Eye (tissue), 1 donor: ENCODE measurements at regions not wholly inside any gene's neighbourhood (a gene's known extent, or its start where the extent isn't known, plus 50 kb on each side); places are given as distances from the start of the nearest gene placed in this dataset.

Source experiments
- DNase-seq: peaks from one replicate; pipeline ENCODE4 v3.0.0-alpha.2; 2015

DNA sequence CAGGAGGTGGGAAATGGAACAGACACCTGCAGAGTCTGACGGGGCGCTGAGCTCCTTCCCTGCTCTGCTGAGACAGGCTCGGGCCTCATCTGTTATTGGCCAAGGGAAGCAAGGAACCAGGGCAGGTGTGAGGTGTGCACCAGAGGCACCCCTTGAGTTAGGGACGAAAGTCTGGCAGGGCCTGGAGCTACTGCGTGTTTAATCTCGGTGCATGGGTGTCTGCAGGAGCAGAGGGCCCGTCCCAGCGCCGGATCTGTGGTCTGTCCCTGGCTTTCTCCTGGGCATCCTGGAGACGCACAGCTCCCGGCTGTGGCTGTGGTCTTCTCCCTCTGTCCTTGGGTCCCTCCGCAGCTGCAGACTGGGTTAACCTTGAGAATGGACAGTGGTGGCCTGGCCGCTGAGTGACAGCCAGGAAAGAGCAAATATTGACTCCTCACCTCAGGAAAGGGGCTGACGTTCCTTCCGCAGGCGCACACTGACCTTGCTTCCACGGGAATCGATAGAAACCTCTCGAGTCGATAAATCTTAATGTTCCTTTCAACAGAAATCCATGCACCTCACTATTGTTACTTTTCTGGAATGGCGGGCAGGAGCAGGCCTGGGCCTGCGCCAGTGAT, 975.6 kb downstream of the BRD1 start:
- no peak for DNase-seq

DNA sequence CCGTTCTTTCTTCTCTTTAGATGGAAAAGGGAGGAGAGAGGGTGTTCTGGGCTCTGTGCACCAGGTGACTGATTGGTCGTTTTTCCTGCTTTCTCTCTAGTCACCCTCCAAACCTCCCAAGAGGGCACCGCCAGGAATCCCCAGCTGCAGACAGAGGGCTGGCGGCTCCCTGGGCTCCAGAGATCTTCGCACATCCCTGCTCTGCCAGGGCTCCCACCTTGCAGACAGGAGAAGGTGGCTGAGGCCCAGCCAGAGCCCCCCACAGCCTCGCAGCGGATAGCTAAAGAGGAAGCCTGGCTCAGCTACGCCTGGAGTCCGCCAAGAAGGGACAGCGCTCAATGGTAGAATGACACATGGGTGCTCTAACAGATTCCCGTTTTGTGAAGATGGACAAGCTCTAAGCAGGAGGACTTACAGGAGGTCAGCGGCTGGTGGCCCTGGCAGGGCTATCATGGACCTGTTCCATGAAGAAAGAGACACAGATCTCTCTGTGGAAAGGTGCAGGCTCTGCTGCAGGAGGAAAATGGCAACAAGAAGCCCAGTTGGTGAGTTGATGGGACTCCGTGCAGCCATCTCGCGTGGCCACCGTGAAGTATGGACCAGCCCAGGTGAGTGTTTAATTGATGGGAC, 976.9 kb downstream of the BRD1 start:
- DNase-seq: no peak

DNA sequence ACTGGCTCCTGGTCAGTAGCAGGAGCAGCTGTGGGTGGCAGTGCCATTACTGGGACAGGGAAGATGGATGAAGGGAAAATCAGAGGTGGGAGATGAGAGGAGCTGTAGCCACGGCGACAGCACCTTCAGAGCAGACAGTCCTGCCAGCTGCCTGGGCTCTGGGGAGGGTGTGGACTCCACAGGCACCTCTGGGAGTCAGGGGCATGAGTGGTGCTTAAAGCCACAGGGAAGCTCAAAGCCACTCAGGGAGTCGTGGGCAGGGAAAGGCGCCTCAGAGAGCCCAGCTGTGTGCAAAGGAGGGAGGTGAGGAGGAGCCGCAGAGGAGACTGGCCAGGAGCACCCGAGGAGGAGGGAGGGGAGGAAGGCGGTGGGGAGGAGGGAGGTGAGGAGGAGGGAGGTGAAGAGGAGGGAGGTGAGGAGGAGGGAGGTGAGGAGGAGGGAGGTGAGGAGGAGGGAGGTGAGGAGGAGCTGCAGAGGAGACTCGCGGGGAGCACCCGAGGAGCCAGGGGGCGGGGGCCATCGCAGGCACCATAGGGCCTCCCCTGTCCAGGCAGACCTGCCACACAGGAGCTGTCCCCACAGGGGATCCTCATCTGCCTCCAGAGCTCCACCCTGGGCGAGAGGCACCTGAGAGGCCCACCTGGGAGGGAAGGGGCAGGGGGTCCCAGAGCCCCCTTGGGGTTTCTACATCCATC, 977.6 kb downstream of the BRD1 start:
- no peak for DNase-seq

GRCh38 chr22:48849219-48849912, 978.3 kb downstream of the BRD1 start:
- DNase-seq: no peak

GRCh38 chr22:48846200-48846599, 981.5 kb downstream of the BRD1 start:
- DNase-seq: no peak

- no peak for DNase-seq
Observed at GRCh38 chr22:48845356-48845936, 982.2 kb downstream of the BRD1 start.

DNA sequence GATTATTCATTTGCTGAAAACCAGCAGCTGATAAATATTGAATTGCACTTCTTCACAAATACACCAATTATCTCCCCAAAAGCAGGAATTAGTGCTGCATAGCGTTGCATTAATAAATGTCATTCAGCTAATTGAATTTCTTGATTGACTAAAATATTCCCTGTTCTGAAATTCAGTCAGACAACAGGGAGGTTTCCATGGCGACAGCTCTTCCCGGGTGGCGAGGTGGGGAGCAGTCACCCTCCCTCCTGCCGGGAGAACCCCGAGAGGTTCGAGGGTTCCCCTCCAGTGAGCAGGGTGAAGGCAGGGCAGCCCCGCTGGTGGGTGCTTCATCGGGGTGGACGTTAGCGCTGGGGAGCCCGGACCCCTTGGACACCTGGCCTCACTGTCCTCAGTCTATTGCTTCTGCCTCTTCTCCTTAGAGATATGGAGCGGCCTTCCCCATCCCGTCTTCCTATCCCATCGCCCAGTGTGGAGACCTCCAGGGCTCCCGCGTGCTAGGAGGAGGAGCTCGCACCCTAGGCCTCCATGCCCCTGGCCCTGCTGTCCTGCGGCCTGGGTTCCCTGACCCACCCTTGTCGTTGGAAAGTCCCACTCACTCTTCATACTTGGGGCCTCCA, 983.5 kb downstream of the BRD1 start:
- no peak for DNase-seq

GRCh38 chr22:48843640-48844039, 984.0 kb downstream of the BRD1 start:
- no peak for DNase-seq

GRCh38 chr22:48842976-48843375, 984.7 kb downstream of the BRD1 start:
- no peak for DNase-seq

DNA sequence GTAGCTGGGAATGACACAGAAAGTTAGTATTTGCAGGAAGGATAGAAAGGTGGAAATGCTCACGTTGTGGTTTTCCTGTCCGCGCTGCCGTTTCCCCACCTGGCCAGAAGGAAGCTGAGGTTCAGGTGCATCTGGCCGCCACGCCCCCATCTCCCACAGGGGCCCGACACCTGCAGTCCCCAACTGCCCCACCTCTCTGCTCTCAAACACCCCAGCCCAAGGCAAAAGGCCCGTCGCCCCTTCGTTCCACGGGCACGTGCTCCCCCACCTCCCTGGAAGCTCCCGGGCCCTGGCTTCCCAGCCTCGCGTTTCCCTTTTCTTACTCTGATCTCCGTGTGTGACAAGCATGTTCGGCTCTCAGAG, 985.1 kb downstream of the BRD1 start:
- no peak for DNase-seq

DNA sequence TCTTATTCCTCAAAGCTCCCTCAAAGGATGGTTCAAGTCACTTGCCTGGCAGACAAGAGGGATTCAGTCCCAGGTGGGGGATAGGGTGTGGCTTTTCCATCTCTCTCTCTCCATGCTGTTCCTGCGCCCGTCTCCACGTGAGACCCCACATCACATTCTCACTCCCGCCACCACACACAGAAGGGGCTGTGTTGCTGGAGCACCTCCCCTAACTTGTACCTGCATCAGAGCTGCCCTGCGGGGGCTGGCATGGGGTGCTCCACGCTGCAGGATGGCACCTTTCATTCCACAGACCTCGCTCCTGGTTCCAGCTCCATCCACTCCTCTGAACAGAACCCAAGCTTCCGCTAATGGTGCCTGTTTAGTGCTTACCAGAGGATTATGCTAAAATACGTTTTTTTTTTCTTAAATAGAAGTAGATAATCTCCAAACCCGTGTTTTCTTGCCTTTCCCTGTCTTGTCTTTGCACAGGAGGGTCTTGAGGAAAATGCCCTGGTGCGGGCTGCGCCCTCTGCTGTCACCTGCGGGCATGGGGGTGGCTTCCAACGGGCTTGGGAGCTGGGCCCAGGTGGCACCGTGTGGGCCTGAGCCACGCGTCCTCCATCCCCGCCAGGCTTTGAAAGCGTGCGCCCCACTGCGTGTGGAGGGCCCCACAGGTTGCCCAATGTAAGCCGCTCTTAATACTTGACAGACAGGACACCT, 985.6 kb downstream of the BRD1 start:
- DNase-seq: no peak

- no peak for DNase-seq
Observed at GRCh38 chr22:48840112-48840949, 987.3 kb downstream of the BRD1 start.

DNA sequence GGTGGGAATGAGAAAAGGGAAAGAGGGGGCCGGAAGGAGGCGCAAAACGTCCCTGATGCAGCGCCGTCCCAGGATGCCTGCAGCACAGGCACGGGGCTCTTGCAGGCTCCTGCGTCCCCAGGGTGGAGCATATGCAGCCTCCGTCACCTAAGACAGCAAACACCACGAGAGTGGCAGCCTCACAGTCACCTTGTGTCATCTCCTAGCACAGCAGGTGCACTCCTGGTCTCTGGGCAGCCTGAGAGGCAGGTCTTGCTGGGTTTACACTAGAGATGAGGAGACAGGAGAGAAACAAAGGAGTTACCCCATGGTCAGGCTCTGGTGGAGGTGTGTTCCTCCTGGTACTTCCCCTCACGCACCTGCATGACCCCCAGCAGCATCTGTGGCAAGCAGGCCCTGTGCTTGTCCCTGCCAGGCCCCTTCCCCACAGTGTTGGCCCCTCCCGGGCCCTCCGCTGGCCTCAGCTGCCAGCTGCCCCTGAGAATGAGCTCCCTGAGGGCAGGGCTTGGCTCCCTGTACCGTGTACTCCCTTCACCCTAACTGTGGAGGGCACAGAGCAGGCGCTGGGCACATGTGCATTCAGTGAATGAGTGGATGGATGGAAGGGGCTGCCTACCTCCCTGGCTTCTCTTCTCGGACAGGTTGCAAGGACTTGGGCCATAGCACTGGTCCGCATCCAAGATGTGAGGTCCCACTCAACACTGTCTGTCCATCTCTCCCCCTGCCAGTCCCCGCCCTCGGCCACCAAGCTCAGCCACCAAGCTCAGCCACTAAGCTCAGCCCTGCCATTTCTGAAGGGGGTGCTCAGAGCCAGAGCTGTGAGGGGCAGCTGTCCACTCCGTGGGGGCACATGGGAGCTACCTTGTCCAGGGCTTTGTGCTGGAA, 988.6 kb downstream of the BRD1 start:
- DNase-seq: no peak

- no peak for DNase-seq
Observed at GRCh38 chr22:48838376-48838775, 989.3 kb downstream of the BRD1 start.

- DNase-seq: no peak
Observed at GRCh38 chr22:48837341-48837935, 990.2 kb downstream of the BRD1 start.

GRCh38 chr22:48836673-48837340, 990.9 kb downstream of the BRD1 start:
- DNase-seq: no peak

- DNase-seq: no peak
Observed at GRCh38 chr22:48835857-48836672, 991.6 kb downstream of the BRD1 start.

- DNase-seq: no peak
Observed at GRCh38 chr22:48835364-48835763, 992.3 kb downstream of the BRD1 start.
